SK-N-SH (cell line): ENCODE measurements at regions not wholly inside any gene's neighbourhood (a gene's known extent, or its start where the extent isn't known, plus 50 kb on each side); places are given as distances from the start of the nearest gene placed in this dataset.

Source experiments
- CTCF ChIA-PET: fragments of 300-600, 350-600 bp; formaldehyde crosslinking; extraction: SDS; loops from one replicate; lab custom pipeline; 2021; lab: Yijun Ruan, JAX
- POLR2A ChIA-PET: fragments of 350-600 bp; sonication (Branson Sonifier 250); formaldehyde crosslinking; extraction: SDS; loops from one replicate; lab custom pipeline; 2020; ENCODE audit warnings: antibody characterized with exemption, inconsistent platforms; lab: Yijun Ruan, JAX
- DNase-seq: peaks from one replicate; pipeline ENCODE4 v3.0.0; 2012
- H2AFZ ChIP-seq: fragments of 200-600 bp; sonication (generic); 2 replicates; pipeline ENCODE4 v1.8.1; 2016; ENCODE audit warnings: antibody characterized with exemption, mild to moderate bottlenecking, low read depth
- H3F3A ChIP-seq: fragments of 200-600 bp; sonication (generic); replicated peaks from 2 replicates; pipeline ENCODE3; 2016; ENCODE audit warnings: antibody characterized with exemption, mild to moderate bottlenecking; ENCODE audit not compliant: insufficient read depth
- H3K27ac ChIP-seq, 2 experiments: fragments of 200-500 bp in 1 of 2; fragments of 200-600 bp in 1 of 2; sonication (Bioruptor generic) in 1 of 2; sonication (generic), shearing (Covaris generic) in 1 of 2; 2 replicates each; pipeline versions ENCODE4 v1.5.1 to v1.6.1; 2014 to 2016; ENCODE audit warnings: low read depth in 2 of 2, inconsistent platforms in 1 of 2, low read length in 1 of 2, mild to moderate bottlenecking in 1 of 2, mixed read lengths in 1 of 2
- H3K27me3 ChIP-seq: fragments of 200-600 bp; sonication (generic), shearing (Covaris generic); 2 replicates; pipeline ENCODE4 v1.6.1; 2016; ENCODE audit warnings: mixed run types; ENCODE audit not compliant: insufficient read depth
- H3K36me3 ChIP-seq, 2 experiments: fragments of 200-500 bp in 1 of 2; fragments of 200-600 bp in 1 of 2; sonication (Bioruptor generic) in 1 of 2; sonication (generic) in 1 of 2; replicated peaks in 1 of 2; 2 replicates each; pipeline versions ENCODE3 to v1.5.1; 2014 to 2016; ENCODE audit warnings: low read length in 1 of 2, mild to moderate bottlenecking in 1 of 2; ENCODE audit not compliant: insufficient read depth in 2 of 2, control insufficient read depth in 1 of 2
- H3K4me1 ChIP-seq, 2 experiments: fragments of 200-500 bp in 1 of 2; fragments of 200-600 bp in 1 of 2; sonication (Bioruptor generic) in 1 of 2; sonication (generic), shearing (Covaris generic) in 1 of 2; 2 replicates each; pipeline versions ENCODE4 v1.5.1 to v1.6.1; 2014 to 2016; ENCODE audit warnings: low read depth in 1 of 2, low read length in 1 of 2, mixed run types in 1 of 2; ENCODE audit not compliant: insufficient read depth in 2 of 2, control insufficient read depth in 1 of 2
- H3K4me2 ChIP-seq: fragments of 200-600 bp; sonication (generic), shearing (Covaris generic); 2 replicates; pipeline ENCODE4 v1.6.1; 2017; ENCODE audit warnings: mixed run types
- H3K4me3 ChIP-seq, 2 experiments: fragments of 200-500 bp in 1 of 2; fragments of 200-600 bp in 1 of 2; sonication (Bioruptor generic) in 1 of 2; sonication (generic), shearing (Covaris generic) in 1 of 2; 2 replicates each; pipeline versions ENCODE4 v1.5.1 to v1.8.1; 2014 to 2016; ENCODE audit warnings: low read depth in 2 of 2, inconsistent platforms in 1 of 2, low read length in 1 of 2, mild to moderate bottlenecking in 1 of 2, mixed read lengths in 1 of 2, moderate library complexity in 1 of 2
- H3K79me2 ChIP-seq: fragments of 200-600 bp; sonication (generic); 2 replicates; pipeline ENCODE4 v1.8.1; 2017; ENCODE audit warnings: mild to moderate bottlenecking; ENCODE audit not compliant: insufficient read depth
- H3K9ac ChIP-seq: fragments of 200-600 bp; sonication (generic); 2 replicates; pipeline ENCODE4 v1.6.1; 2017; ENCODE audit warnings: mixed run types
- H3K9me2 ChIP-seq: fragments of 200-600 bp; sonication (generic); 2 replicates; pipeline ENCODE4 v1.6.1; 2017; ENCODE audit warnings: mixed run types
- H3K9me3 ChIP-seq: fragments of 200-600 bp; sonication (generic); 2 replicates; pipeline ENCODE4 v1.6.1; 2017; ENCODE audit warnings: mixed run types, mild to moderate bottlenecking, moderate library complexity
- H4K20me1 ChIP-seq: fragments of 200-600 bp; sonication (generic); 2 replicates; pipeline ENCODE4 v1.6.1; 2017; ENCODE audit warnings: mild to moderate bottlenecking, mixed run types; ENCODE audit not compliant: insufficient read depth
- EP300 ChIP-seq, 2 experiments: IDR thresholded peaks; 2 replicates each; pipeline versions ENCODE4 v1.4.0 to v1.6.1; 2012; ENCODE audit warnings: borderline replicate concordance in 1 of 2, low read depth in 1 of 2, low read length in 1 of 2
- EZH2phosphoT487 ChIP-seq: fragments of 200-600 bp; sonication (generic); IDR thresholded peaks from 2 replicates; pipeline ENCODE4 v1.6.1; 2017; ENCODE audit warnings: low read depth, mixed run types, mild to moderate bottlenecking, antibody characterized with exemption, moderate library complexity, borderline replicate concordance
- FOSL2 ChIP-seq: IDR thresholded peaks from 2 replicates; pipeline ENCODE4 v1.4.0; 2012; ENCODE audit warnings: low read depth, mild to moderate bottlenecking, moderate library complexity, borderline replicate concordance
- FOXM1 ChIP-seq: IDR thresholded peaks from 2 replicates; pipeline ENCODE4 v1.4.0; 2012; ENCODE audit warnings: low read depth, mild to moderate bottlenecking
- MEF2A ChIP-seq: IDR thresholded peaks from 2 replicates; pipeline ENCODE4 v1.4.0; 2012; ENCODE audit warnings: low read depth, borderline replicate concordance
- MXI1 ChIP-seq: IDR thresholded peaks from 2 replicates; pipeline ENCODE4 v1.6.1; 2012; ENCODE audit warnings: mild to moderate bottlenecking, low read depth, low read length, improper control_type of control experiment
- NFIC ChIP-seq: IDR thresholded peaks from 2 replicates; pipeline ENCODE4 v1.4.0; 2012; ENCODE audit warnings: borderline replicate concordance
- PBX3 ChIP-seq: IDR thresholded peaks from 2 replicates; pipeline ENCODE4; 2012
- RAD21 ChIP-seq: IDR thresholded peaks from 2 replicates; pipeline ENCODE4 v1.6.1; 2012; ENCODE audit warnings: mild to moderate bottlenecking, low read length
- RCOR1 ChIP-seq: fragments of 150-350 bp; IDR thresholded peaks from 2 replicates; pipeline ENCODE4 v1.6.1; 2017; ENCODE audit warnings: antibody characterized with exemption, low read length
- SMC3 ChIP-seq: IDR thresholded peaks from 2 replicates; pipeline ENCODE4 v1.6.1; 2012; ENCODE audit warnings: low read depth, low read length, improper control_type of control experiment
- TCF12 ChIP-seq: IDR thresholded peaks from 2 replicates; pipeline ENCODE4 v1.4.0; 2012
- USF2 ChIP-seq: fragments of 150-350 bp; IDR thresholded peaks from 2 replicates; pipeline ENCODE4 v1.6.1; 2017; ENCODE audit warnings: antibody characterized with exemption, low read length, low read depth, borderline replicate concordance
- WGBS: methylation state at CpG from one replicate; pipeline ENCODE4 v1.1.6; 2017; ENCODE audit warnings: low lambda C conversion rate; 5-methylcytosine and 5-hydroxymethylcytosine counted together

GRCh38 chr9:22683700-22684075 is 237.1 kb downstream of the DMRTA1 start:
- Histone ChIP-seq H3K27ac (no peak overlapping the region), H3K36me3 (no peaks in the 10 kb centered on the region), H2AFZ (no peak overlapping the region)
- TF ChIP-seq FOSL2 (peak; percentile 7; the same call in 1 of the 2 replicates), RCOR1 (no peak), MXI1 (no peak), NFIC (no peak), USF2 (no peak), PBX3 (peak; percentile 13; the same call in 1 of the 2 replicates), TCF12 (peak; percentile 23; the same call in 1 of the 2 replicates), FOXM1 (no peak)
- TF ChIP-seq, all 33 proteins: peak for 3
- peak overlapping the region; percentile 36; the same call in 1 of the 2 replicates for H3K4me2 ChIP-seq
- CTCF ChIA-PET: no interaction called here
- no peaks in the 10 kb centered on the region; the same call in 1 of the 2 replicates for H3K27me3 ChIP-seq
- WGBS: 2% methylated on average over 2 of the region's 2 CpGs
- H3K9ac ChIP-seq: no peak overlapping the region
- no peak overlapping the region for H3K4me3 ChIP-seq
- peaks cover 3% of the 10 kb centered on the region for H3F3A ChIP-seq
- H3K4me1 ChIP-seq: no peaks in the 10 kb centered on the region
- no peaks in the 10 kb centered on the region for H4K20me1 ChIP-seq
- POLR2A ChIA-PET: no interaction called here
- DNase-seq: no peak
- no peaks in the 10 kb centered on the region for H3K9me2 ChIP-seq
- no peaks in the 10 kb centered on the region for H3K9me3 ChIP-seq
- no peaks in the 10 kb centered on the region for H3K79me2 ChIP-seq

- Histone ChIP-seq H3K27ac (no peak overlapping the region), H3F3A (no peaks in the 10 kb centered on the region), H3K9me3 (no peaks in the 10 kb centered on the region), H3K36me3 (no peaks in the 10 kb centered on the region), H3K4me1 (no peaks in the 10 kb centered on the region), H2AFZ (no peak overlapping the region), H3K4me3 (no peak overlapping the region), H3K4me2 (no peak overlapping the region), H3K27me3 (no peaks in the 10 kb centered on the region), H3K9me2 (0 out of 2 replicates have a peak, but pooled peaks cover 3% of the 10 kb centered on the region), H3K9ac (no peak overlapping the region), H3K79me2 (no peaks in the 10 kb centered on the region), H4K20me1 (no peaks in the 10 kb centered on the region)
- WGBS: 5% methylated on average over 1 of the region's 2 CpGs
- ChIA-PET CTCF (no interaction called here), POLR2A (no interaction called here)
- TF ChIP-seq RAD21 (no peak), MEF2A (no peak), EP300 (IDR thresholded peaks at IDR 0.05; ENCODE audit: borderline replicate concordance in 1 of 2, low read depth in 1 of 2, low read length in 1 of 2) (no peak), SMC3 (no peak), EZH2phosphoT487 (no peak), USF2 (no peak)
- DNase-seq: no peak
Measured at GRCh38 chr9:22693156-22693555, 246.5 kb downstream of the DMRTA1 start.
